OCI-LY1 (cell line): ENCODE measurements at regions not wholly inside any gene's neighbourhood (a gene's known extent, or its start where the extent isn't known, plus 50 kb on each side); places are given as distances from the start of the nearest gene placed in this dataset.

Source experiments
- EZH2 ChIP-seq: fragments of 200-600 bp; sonication (generic), shearing (Covaris generic); IDR thresholded peaks from 2 replicates; pipeline ENCODE4 v1.8.0; 2017; ENCODE audit warnings: borderline replicate concordance, mixed run types, mild to moderate bottlenecking, antibody characterized with exemption, low read length, moderate library complexity, mixed read lengths
- TF ChIP-seq, protein P1 (sequence below): fragments of 200-600 bp; sonication (generic), shearing (Covaris generic); IDR thresholded peaks from 2 replicates; pipeline ENCODE4 v1.5.1; 2017; ENCODE audit warnings: mild to moderate bottlenecking, antibody characterized with exemption, low read length, moderate library complexity, mixed read lengths

DNA sequence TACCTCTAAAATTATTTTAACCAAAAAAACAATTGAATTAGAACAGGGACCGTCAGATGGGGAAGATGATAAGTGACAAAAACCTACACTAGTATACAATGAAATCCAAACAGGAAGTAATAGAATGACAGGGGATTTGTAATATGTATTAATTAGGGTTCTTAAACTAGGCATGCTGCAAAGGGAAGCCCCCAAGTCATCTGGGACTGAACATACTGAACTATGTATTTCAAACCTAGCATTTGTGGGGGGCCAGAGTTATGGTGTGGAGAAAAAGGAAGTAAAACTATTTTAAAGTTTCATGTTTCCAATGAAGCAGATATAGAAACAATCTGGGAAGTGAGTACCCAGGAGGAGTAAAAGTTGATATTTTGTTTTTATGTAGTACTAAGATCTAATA is 133.2 kb upstream of the HS3ST3A1 start:
- TF ChIP-seq, protein P1, sequence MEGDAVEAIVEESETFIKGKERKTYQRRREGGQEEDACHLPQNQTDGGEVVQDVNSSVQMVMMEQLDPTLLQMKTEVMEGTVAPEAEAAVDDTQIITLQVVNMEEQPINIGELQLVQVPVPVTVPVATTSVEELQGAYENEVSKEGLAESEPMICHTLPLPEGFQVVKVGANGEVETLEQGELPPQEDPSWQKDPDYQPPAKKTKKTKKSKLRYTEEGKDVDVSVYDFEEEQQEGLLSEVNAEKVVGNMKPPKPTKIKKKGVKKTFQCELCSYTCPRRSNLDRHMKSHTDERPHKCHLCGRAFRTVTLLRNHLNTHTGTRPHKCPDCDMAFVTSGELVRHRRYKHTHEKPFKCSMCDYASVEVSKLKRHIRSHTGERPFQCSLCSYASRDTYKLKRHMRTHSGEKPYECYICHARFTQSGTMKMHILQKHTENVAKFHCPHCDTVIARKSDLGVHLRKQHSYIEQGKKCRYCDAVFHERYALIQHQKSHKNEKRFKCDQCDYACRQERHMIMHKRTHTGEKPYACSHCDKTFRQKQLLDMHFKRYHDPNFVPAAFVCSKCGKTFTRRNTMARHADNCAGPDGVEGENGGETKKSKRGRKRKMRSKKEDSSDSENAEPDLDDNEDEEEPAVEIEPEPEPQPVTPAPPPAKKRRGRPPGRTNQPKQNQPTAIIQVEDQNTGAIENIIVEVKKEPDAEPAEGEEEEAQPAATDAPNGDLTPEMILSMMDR = no peak
- no peak for TF ChIP-seq EZH2
